ENCODE measurements at regions not wholly inside any gene's neighbourhood (a gene's known extent, or its start where the extent isn't known, plus 50 kb on each side); places are given as distances from the start of the nearest gene placed in this dataset.

DNA sequence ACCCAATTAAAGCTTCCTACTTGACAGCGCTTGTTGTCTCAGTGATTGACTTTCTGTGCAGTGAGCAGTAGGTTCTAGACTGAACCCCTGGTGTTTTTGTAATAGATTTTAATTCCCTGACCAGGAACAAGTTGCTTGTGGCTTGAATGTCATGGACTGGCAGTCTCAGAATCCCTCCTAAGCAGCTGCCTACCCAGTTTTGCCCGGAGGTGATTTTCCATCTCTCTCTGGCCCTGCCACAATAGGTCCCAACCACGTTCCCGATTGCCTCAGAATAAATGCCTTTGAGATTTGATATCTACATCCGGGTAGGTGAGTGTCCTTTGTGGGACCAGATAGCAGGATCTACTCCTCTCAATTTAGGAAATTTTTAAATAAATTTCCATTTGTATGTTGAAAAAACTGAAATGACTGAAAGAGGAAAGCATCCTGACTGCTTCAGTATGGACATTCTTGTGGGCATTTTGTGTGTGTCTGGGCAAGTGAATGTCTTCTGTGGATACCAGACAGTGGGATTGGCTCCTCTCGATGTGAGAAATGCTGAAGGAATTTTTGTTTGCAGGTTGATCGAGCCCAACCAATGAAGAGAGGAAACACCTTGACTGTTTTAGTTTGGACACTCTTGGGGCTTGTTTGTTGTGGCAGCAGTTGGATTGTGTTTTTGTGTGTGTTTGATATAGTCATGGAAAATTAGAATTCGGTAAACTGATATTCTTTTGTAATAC is 1607.4 kb downstream of the C4orf33 start:
- TF ChIP-seq, protein P1, sequence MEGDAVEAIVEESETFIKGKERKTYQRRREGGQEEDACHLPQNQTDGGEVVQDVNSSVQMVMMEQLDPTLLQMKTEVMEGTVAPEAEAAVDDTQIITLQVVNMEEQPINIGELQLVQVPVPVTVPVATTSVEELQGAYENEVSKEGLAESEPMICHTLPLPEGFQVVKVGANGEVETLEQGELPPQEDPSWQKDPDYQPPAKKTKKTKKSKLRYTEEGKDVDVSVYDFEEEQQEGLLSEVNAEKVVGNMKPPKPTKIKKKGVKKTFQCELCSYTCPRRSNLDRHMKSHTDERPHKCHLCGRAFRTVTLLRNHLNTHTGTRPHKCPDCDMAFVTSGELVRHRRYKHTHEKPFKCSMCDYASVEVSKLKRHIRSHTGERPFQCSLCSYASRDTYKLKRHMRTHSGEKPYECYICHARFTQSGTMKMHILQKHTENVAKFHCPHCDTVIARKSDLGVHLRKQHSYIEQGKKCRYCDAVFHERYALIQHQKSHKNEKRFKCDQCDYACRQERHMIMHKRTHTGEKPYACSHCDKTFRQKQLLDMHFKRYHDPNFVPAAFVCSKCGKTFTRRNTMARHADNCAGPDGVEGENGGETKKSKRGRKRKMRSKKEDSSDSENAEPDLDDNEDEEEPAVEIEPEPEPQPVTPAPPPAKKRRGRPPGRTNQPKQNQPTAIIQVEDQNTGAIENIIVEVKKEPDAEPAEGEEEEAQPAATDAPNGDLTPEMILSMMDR (IDR thresholded peaks at IDR 0.05; ENCODE audit: borderline replicate concordance, extremely low read depth, low read length, poor library complexity, severe bottlenecking) = no peak
- no peak for TF ChIP-seq EZH2 (IDR thresholded peaks at IDR 0.05; ENCODE audit: borderline replicate concordance, low read depth, low read length, severe bottlenecking)

Measured in DND-41 (cell line).